ENCODE measurements at regions not wholly inside any gene's neighbourhood (a gene's known extent, or its start where the extent isn't known, plus 50 kb on each side); places are given as distances from the start of the nearest gene placed in this dataset.

DNA sequence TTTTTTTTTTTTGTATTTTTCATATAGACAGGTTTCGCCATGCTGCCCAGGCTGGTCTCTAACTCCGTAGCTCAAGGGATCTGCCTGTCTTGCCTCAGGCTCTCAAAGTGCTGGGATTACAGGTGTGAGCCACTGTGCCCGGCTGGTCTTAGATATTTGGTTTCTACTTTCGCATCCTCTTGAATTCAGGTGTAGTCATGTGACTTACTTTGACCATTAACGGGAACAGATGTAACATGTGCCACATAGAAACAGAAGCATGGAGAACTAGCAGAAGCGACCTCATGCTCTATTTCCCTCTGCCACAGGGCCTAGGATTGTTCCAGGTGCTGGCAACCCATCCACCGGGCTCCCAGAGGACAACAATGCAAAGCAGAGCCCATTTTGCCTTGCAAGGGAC lies 166.6 kb downstream of the CYLD start:
- TF ChIP-seq CTCF (IDR thresholded peaks at IDR 0.05): no peak
- TF ChIP-seq POLR2A (IDR thresholded peaks at IDR 0.05): no peak

Data from heart left ventricle (tissue), 13 donors.